ENCODE measurements at regions not wholly inside any gene's neighbourhood (a gene's known extent, or its start where the extent isn't known, plus 50 kb on each side); places are given as distances from the start of the nearest gene placed in this dataset.

- Mint-ChIP-seq H3K9me3 (peaks cover 0 to 10% of the 10 kb centered on the region in 2 donors), H3K27ac (no peak overlapping the region), H3K36me3 (no peaks in the 10 kb centered on the region), H3K27me3 (no peaks in the 10 kb centered on the region), H3K4me1 (no peaks in the 10 kb centered on the region), H3K4me3 (no peak overlapping the region)
- DNase-seq (no peak), ATAC-seq (replicated peaks) (no peak)
These were observed 386.8 kb downstream of the FGF10 start for GRCh38 chr5:44002381-44002901.

GRCh38 chr5:44001675-44002380 lies 387.4 kb downstream of the FGF10 start:
- Mint-ChIP-seq H3K4me3 (no peak overlapping the region), H3K27ac (no peak overlapping the region), H3K9me3 (peaks cover 0 to 13% of the 10 kb centered on the region in 2 donors), H3K27me3 (no peaks in the 10 kb centered on the region), H3K36me3 (no peaks in the 10 kb centered on the region), H3K4me1 (no peaks in the 10 kb centered on the region)
- ATAC-seq (replicated peaks) (no peak), DNase-seq (no peak)

GRCh38 chr5:44001236-44001635 lies 388.0 kb downstream of the FGF10 start:
- no peaks in the 10 kb centered on the region for H3K4me1 Mint-ChIP-seq
- ATAC-seq (replicated peaks) (no peak), DNase-seq (no peak)
- no peaks in the 10 kb centered on the region for H3K36me3 Mint-ChIP-seq
- H3K27me3 Mint-ChIP-seq, result no peaks in the 10 kb centered on the region
- peaks cover 0 to 9% of the 10 kb centered on the region in 2 donors for H3K9me3 Mint-ChIP-seq
- no peak overlapping the region for H3K4me3 Mint-ChIP-seq
- no peak overlapping the region for H3K27ac Mint-ChIP-seq

- H3K36me3 Mint-ChIP-seq, result no peaks in the 10 kb centered on the region
These were observed 391.5 kb downstream of the FGF10 start for GRCh38 chr5:43997647-43998272.

GRCh38 chr5:43996221-43996620 lies 393.0 kb downstream of the FGF10 start:
- ATAC-seq (replicated peaks), result no peak
- no peaks in the 10 kb centered on the region for H3K4me1 Mint-ChIP-seq
- no peaks in the 10 kb centered on the region for H3K36me3 Mint-ChIP-seq
- H3K9me3 Mint-ChIP-seq, result peaks cover 0 to 4% of the 10 kb centered on the region in 2 donors
- no peak for DNase-seq
- H3K27me3 Mint-ChIP-seq, result no peaks in the 10 kb centered on the region
- no peak overlapping the region for H3K4me3 Mint-ChIP-seq
- H3K27ac Mint-ChIP-seq, result no peak overlapping the region

More at GRCh38 chr5:43997647-43998272, 391.5 kb downstream of the FGF10 start:
- Mint-ChIP-seq H3K4me1 (no peaks in the 10 kb centered on the region), H3K27ac (no peak overlapping the region), H3K4me3 (no peak overlapping the region), H3K27me3 (no peaks in the 10 kb centered on the region), H3K9me3 (peaks cover 0 to 5% of the 10 kb centered on the region in 2 donors)
- ATAC-seq (replicated peaks) (no peak), DNase-seq (no peak)

GRCh38 chr5:43994352-43994708 lies 391.4 kb downstream of the NNT start:
- Mint-ChIP-seq H3K27me3 (no peaks in the 10 kb centered on the region), H3K27ac (no peak overlapping the region), H3K4me1 (no peaks in the 10 kb centered on the region), H3K36me3 (no peaks in the 10 kb centered on the region), H3K9me3 (peaks cover 0 to 4% of the 10 kb centered on the region in 2 donors), H3K4me3 (no peak overlapping the region)
- no peak for ATAC-seq (replicated peaks)
- no peak for DNase-seq

- Mint-ChIP-seq H3K4me3 (no peak overlapping the region), H3K9me3 (peaks cover 0 to 4% of the 10 kb centered on the region in 2 donors), H3K27me3 (no peaks in the 10 kb centered on the region), H3K36me3 (no peaks in the 10 kb centered on the region), H3K4me1 (no peaks in the 10 kb centered on the region), H3K27ac (no peak overlapping the region)
- DNase-seq, result no peak
- no peak for ATAC-seq (replicated peaks)
These were observed 390.8 kb downstream of the NNT start for GRCh38 chr5:43993634-43994351.

GRCh38 chr5:43985411-43985810 lies 382.4 kb downstream of the NNT start:
- Mint-ChIP-seq H3K4me1 (no peaks in the 10 kb centered on the region), H3K4me3 (no peak overlapping the region), H3K9me3 (peaks cover 6 to 13% of the 10 kb centered on the region in 2 donors), H3K36me3 (no peaks in the 10 kb centered on the region), H3K27me3 (no peaks in the 10 kb centered on the region), H3K27ac (no peak overlapping the region)
- no peak for DNase-seq
- no peak for ATAC-seq (replicated peaks)

- H3K4me3 Mint-ChIP-seq, result no peak overlapping the region
- ATAC-seq (replicated peaks), result no peak
These were observed 378.6 kb downstream of the NNT start for GRCh38 chr5:43981556-43981955.

GRCh38 chr5:43973908-43974307 lies 370.9 kb downstream of the NNT start:
- Mint-ChIP-seq H3K4me1 (no peaks in the 10 kb centered on the region), H3K36me3 (peaks cover 0 to 1% of the 10 kb centered on the region in 2 donors), H3K4me3 (no peak overlapping the region), H3K27me3 (no peaks in the 10 kb centered on the region), H3K27ac (no peak overlapping the region), H3K9me3 (peaks cover 11 to 19% of the 10 kb centered on the region in 2 donors)
- ATAC-seq (replicated peaks) (no peak), DNase-seq (no peak)

More at GRCh38 chr5:43981556-43981955, 378.6 kb downstream of the NNT start:
- H3K9me3 Mint-ChIP-seq, result peaks cover 18% of the 10 kb centered on the region in 2 donors
- H3K27ac Mint-ChIP-seq, result no peak overlapping the region
- no peaks in the 10 kb centered on the region for H3K27me3 Mint-ChIP-seq
- H3K36me3 Mint-ChIP-seq, result peaks cover 0 to 1% of the 10 kb centered on the region in 2 donors
- DNase-seq, result no peak
- no peaks in the 10 kb centered on the region for H3K4me1 Mint-ChIP-seq

GRCh38 chr5:43973318-43973717 lies 370.3 kb downstream of the NNT start:
- H3K9me3 Mint-ChIP-seq, result peaks cover 7 to 17% of the 10 kb centered on the region in 2 donors
- peaks cover 0 to 1% of the 10 kb centered on the region in 2 donors for H3K36me3 Mint-ChIP-seq
- no peak overlapping the region for H3K27ac Mint-ChIP-seq
- no peaks in the 10 kb centered on the region for H3K27me3 Mint-ChIP-seq
- DNase-seq (no peak), ATAC-seq (replicated peaks) (no peak)
- H3K4me1 Mint-ChIP-seq, result no peaks in the 10 kb centered on the region
- H3K4me3 Mint-ChIP-seq, result no peak overlapping the region

- Mint-ChIP-seq H3K36me3 (no peaks in the 10 kb centered on the region), H3K27ac (no peak overlapping the region), H3K4me3 (no peak overlapping the region), H3K27me3 (no peaks in the 10 kb centered on the region), H3K4me1 (no peaks in the 10 kb centered on the region), H3K9me3 (peaks cover 9 to 10% of the 10 kb centered on the region in 2 donors)
- ATAC-seq (replicated peaks) (no peak), DNase-seq (no peak)
These were observed 364.2 kb downstream of the NNT start for GRCh38 chr5:43967165-43967564.

- Mint-ChIP-seq H3K4me3 (no peak overlapping the region), H3K27ac (no peak overlapping the region), H3K9me3 (peaks cover 11 to 24% of the 10 kb centered on the region in 2 donors), H3K4me1 (no peaks in the 10 kb centered on the region), H3K36me3 (no peaks in the 10 kb centered on the region), H3K27me3 (no peaks in the 10 kb centered on the region)
- DNase-seq (no peak), ATAC-seq (replicated peaks) (no peak)
These were observed 356.2 kb downstream of the NNT start for GRCh38 chr5:43959144-43959543.

- Mint-ChIP-seq H3K27ac (no peak overlapping the region), H3K36me3 (no peaks in the 10 kb centered on the region), H3K4me3 (no peak overlapping the region), H3K9me3 (peaks cover 14 to 17% of the 10 kb centered on the region in 2 donors), H3K4me1 (no peaks in the 10 kb centered on the region), H3K27me3 (no peaks in the 10 kb centered on the region)
- no peak for ATAC-seq (replicated peaks)
- DNase-seq, result no peak
These were observed 345.0 kb downstream of the NNT start for GRCh38 chr5:43947935-43948334.

Data from stimulated activated naive B cell treated with anti-CD40 and anti-IgM and Interleukin-4, amounts not matched to agents 10 μg/mL and 1 μg/mL and 100 μg/mL, for 72 hours (primary cell).